ENCODE measurements at regions not wholly inside any gene's neighbourhood (a gene's known extent, or its start where the extent isn't known, plus 50 kb on each side); places are given as distances from the start of the nearest gene placed in this dataset.

DNA sequence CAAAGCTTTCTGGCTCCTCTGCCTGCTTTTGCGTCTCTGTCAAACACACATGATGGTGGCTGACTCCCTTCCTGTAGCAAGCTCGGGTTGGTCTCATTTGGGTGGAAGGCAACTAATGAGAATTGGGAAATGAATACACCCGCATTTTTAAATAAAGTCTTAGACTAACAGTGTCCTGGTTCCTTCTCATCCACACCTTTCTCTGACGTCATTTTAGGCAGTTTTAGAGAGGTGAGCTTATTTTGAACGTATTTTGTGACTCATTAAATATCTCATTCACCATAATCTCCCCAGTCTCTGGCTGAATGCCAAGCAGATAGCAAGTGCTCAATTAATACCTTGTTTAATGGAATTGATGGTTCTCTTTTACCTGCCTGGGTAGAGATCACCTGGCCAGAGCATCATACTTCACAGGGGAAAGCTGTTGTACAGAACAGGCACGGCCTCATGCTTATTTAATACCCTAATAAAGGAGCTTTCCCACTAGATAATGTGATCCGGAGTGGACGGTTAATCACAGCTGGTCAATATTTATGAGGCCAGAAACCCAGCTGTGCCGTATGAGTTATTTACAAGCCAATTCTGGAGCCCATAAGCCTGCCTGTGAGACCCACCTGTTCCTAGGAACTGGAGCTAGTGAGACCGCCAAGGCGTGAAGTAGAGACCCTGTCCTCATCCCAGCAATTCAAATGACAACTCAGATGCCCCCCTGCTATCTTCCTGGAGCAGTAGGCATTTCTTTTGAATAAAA is 149.7 kb upstream of the PROK2 start:
- no peak overlapping the region for H3K4me2 ChIP-seq
- Mint-ChIP-seq H3K36me3 (ENCODE audit: low read depth) (no peaks in the 10 kb centered on the region), H3K27me3 (ENCODE audit: insufficient read depth, low read depth, poor library complexity) (peaks cover 9% of the 10 kb centered on the region), H3K27ac (no peak overlapping the region), H3K4me3 (no peak overlapping the region), H3K4me1 (peaks cover 14% of the 10 kb centered on the region), H3K9me3 (no peaks in the 10 kb centered on the region; the same call in 2 of the 3 replicates)
- ATAC-seq (no peak), DNase-seq (ENCODE audit: low spot score) (no peak)
- H4K20me1 ChIP-seq (replicated peaks; ENCODE audit: insufficient read depth) = no peaks in the 10 kb centered on the region
- no peak overlapping the region for H3K4me3 ChIP-seq
- H2AFZ ChIP-seq = no peak overlapping the region
- H3K36me3 ChIP-seq (ENCODE audit: insufficient read depth) = no peaks in the 10 kb centered on the region
- TF ChIP-seq EZH2phosphoT487 (IDR thresholded peaks at IDR 0.05; ENCODE audit: unreplicated experiment) (no peak), NANOG (IDR thresholded peaks at IDR 0.05; ENCODE audit: borderline replicate concordance) (no peak), CREB1 (CRISPR knock-in tag; IDR thresholded peaks at IDR 0.05; ENCODE audit: low read depth) (no peak), JUNB (IDR thresholded peaks at IDR 0.05; ENCODE audit: unreplicated experiment) (no peak), ZNF331 (CRISPR knock-in tag; IDR thresholded peaks at IDR 0.05; ENCODE audit: low read depth) (no peak), ZNF114 (CRISPR knock-in tag; IDR thresholded peaks at IDR 0.05) (no peak), EZH2 (IDR thresholded peaks at IDR 0.05; ENCODE audit: low read depth, unreplicated experiment) (no peak)
- TF ChIP-seq, protein P1, sequence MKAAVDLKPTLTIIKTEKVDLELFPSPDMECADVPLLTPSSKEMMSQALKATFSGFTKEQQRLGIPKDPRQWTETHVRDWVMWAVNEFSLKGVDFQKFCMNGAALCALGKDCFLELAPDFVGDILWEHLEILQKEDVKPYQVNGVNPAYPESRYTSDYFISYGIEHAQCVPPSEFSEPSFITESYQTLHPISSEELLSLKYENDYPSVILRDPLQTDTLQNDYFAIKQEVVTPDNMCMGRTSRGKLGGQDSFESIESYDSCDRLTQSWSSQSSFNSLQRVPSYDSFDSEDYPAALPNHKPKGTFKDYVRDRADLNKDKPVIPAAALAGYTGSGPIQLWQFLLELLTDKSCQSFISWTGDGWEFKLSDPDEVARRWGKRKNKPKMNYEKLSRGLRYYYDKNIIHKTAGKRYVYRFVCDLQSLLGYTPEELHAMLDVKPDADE (IDR thresholded peaks at IDR 0.05) = no peak
- TF ChIP-seq, protein P2, sequence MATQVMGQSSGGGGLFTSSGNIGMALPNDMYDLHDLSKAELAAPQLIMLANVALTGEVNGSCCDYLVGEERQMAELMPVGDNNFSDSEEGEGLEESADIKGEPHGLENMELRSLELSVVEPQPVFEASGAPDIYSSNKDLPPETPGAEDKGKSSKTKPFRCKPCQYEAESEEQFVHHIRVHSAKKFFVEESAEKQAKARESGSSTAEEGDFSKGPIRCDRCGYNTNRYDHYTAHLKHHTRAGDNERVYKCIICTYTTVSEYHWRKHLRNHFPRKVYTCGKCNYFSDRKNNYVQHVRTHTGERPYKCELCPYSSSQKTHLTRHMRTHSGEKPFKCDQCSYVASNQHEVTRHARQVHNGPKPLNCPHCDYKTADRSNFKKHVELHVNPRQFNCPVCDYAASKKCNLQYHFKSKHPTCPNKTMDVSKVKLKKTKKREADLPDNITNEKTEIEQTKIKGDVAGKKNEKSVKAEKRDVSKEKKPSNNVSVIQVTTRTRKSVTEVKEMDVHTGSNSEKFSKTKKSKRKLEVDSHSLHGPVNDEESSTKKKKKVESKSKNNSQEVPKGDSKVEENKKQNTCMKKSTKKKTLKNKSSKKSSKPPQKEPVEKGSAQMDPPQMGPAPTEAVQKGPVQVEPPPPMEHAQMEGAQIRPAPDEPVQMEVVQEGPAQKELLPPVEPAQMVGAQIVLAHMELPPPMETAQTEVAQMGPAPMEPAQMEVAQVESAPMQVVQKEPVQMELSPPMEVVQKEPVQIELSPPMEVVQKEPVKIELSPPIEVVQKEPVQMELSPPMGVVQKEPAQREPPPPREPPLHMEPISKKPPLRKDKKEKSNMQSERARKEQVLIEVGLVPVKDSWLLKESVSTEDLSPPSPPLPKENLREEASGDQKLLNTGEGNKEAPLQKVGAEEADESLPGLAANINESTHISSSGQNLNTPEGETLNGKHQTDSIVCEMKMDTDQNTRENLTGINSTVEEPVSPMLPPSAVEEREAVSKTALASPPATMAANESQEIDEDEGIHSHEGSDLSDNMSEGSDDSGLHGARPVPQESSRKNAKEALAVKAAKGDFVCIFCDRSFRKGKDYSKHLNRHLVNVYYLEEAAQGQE (IDR thresholded peaks at IDR 0.05; ENCODE audit: unreplicated experiment) = no peak
- TF ChIP-seq, protein P3, sequence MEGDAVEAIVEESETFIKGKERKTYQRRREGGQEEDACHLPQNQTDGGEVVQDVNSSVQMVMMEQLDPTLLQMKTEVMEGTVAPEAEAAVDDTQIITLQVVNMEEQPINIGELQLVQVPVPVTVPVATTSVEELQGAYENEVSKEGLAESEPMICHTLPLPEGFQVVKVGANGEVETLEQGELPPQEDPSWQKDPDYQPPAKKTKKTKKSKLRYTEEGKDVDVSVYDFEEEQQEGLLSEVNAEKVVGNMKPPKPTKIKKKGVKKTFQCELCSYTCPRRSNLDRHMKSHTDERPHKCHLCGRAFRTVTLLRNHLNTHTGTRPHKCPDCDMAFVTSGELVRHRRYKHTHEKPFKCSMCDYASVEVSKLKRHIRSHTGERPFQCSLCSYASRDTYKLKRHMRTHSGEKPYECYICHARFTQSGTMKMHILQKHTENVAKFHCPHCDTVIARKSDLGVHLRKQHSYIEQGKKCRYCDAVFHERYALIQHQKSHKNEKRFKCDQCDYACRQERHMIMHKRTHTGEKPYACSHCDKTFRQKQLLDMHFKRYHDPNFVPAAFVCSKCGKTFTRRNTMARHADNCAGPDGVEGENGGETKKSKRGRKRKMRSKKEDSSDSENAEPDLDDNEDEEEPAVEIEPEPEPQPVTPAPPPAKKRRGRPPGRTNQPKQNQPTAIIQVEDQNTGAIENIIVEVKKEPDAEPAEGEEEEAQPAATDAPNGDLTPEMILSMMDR (conservative IDR thresholded peaks at IDR 0.05; ENCODE audit: low read depth in 2 of 2) = no peak
- H3K4me1 ChIP-seq (ENCODE audit: insufficient read depth) = peaks cover 14% of the 10 kb centered on the region; the same call in 1 of the 2 replicates
- H3K9me2 ChIP-seq (ENCODE audit: insufficient read depth) = 0 out of 2 replicates have a peak, but pooled peaks cover 4% of the 10 kb centered on the region
- no peaks in the 10 kb centered on the region for H3K27me3 ChIP-seq (ENCODE audit: insufficient read depth)
- no peaks in the 10 kb centered on the region for H3K79me2 ChIP-seq (replicated peaks; ENCODE audit: insufficient read depth)
- no peak overlapping the region for H3K27ac ChIP-seq (ENCODE audit: low read depth)
- no peaks in the 10 kb centered on the region for H3F3A ChIP-seq (replicated peaks; ENCODE audit: low read depth)
